Skin of body (tissue), 1 donor: ENCODE measurements at regions not wholly inside any gene's neighbourhood (a gene's known extent, or its start where the extent isn't known, plus 50 kb on each side); places are given as distances from the start of the nearest gene placed in this dataset.

Source experiments
- DNase-seq: peaks from one replicate; lab custom pipeline; 2025; lab: John Stamatoyannopoulos, UW

- no peak for DNase-seq
Measured at GRCh38 chr3:6540981-6541380, 319.9 kb upstream of the GRM7 start.

GRCh38 chr3:6542795-6543194 is 318.1 kb upstream of the GRM7 start:
- DNase-seq, result no peak

- DNase-seq, result no peak
Measured at GRCh38 chr3:6549296-6549695, 311.6 kb upstream of the GRM7 start.

- no peak for DNase-seq
Measured at GRCh38 chr3:6551165-6551564, 309.8 kb upstream of the GRM7 start.

- no peak for DNase-seq
Measured at GRCh38 chr3:6560259-6560658, 300.7 kb upstream of the GRM7 start.

- no peak for DNase-seq
Measured at GRCh38 chr3:6567241-6567640, 293.7 kb upstream of the GRM7 start.

- no peak for DNase-seq
Measured at GRCh38 chr3:6568999-6569493, 291.9 kb upstream of the GRM7 start.

GRCh38 chr3:6571448-6571847 is 289.5 kb upstream of the GRM7 start:
- DNase-seq, result no peak

GRCh38 chr3:6577584-6577983 is 283.3 kb upstream of the GRM7 start:
- no peak for DNase-seq

- DNase-seq, result no peak
Measured at GRCh38 chr3:6578526-6578925, 282.4 kb upstream of the GRM7 start.

GRCh38 chr3:6580808-6581207 is 280.1 kb upstream of the GRM7 start:
- DNase-seq, result no peak

- DNase-seq, result no peak
Measured at GRCh38 chr3:6585360-6585759, 275.6 kb upstream of the GRM7 start.

GRCh38 chr3:6600237-6600636 is 260.7 kb upstream of the GRM7 start:
- DNase-seq, result no peak

GRCh38 chr3:6601374-6601773 is 259.5 kb upstream of the GRM7 start:
- no peak for DNase-seq

GRCh38 chr3:6602329-6602728 is 258.6 kb upstream of the GRM7 start:
- DNase-seq, result no peak

GRCh38 chr3:6605227-6605626 is 255.7 kb upstream of the GRM7 start:
- no peak for DNase-seq

GRCh38 chr3:6608843-6609242 is 252.1 kb upstream of the GRM7 start:
- DNase-seq, result no peak

- no peak for DNase-seq
Measured at GRCh38 chr3:6612034-6612616, 248.8 kb upstream of the GRM7 start.

- no peak for DNase-seq
Measured at GRCh38 chr3:6622260-6622659, 238.7 kb upstream of the GRM7 start.

GRCh38 chr3:6622712-6623111 is 238.2 kb upstream of the GRM7 start:
- DNase-seq, result no peak

- no peak for DNase-seq
Measured at GRCh38 chr3:6631376-6631775, 229.5 kb upstream of the GRM7 start.

GRCh38 chr3:6640907-6641306 is 220.0 kb upstream of the GRM7 start:
- no peak for DNase-seq

GRCh38 chr3:6644070-6644929 is 216.6 kb upstream of the GRM7 start:
- DNase-seq, result no peak
